Stimulated activated CD4-positive, alpha-beta T cell treated with anti-CD3 and anti-CD28 coated beads, TNF-alpha, amount 100 ng/mL, for 48 hours (primary cell): ENCODE measurements at regions not wholly inside any gene's neighbourhood (a gene's known extent, or its start where the extent isn't known, plus 50 kb on each side); places are given as distances from the start of the nearest gene placed in this dataset.
"Not testable (repeated sequence)": the region's sequence is repeated elsewhere in the genome, so short reads cannot be mapped to it uniquely, and the experiment has no call there.

ENCODE experiments used
- DNase-seq, 3 donors: peaks; one replicate each; pipeline ENCODE4 v3.0.0-alpha.2; 2020; ENCODE audit warnings: low read depth in 3 of 3

DNA sequence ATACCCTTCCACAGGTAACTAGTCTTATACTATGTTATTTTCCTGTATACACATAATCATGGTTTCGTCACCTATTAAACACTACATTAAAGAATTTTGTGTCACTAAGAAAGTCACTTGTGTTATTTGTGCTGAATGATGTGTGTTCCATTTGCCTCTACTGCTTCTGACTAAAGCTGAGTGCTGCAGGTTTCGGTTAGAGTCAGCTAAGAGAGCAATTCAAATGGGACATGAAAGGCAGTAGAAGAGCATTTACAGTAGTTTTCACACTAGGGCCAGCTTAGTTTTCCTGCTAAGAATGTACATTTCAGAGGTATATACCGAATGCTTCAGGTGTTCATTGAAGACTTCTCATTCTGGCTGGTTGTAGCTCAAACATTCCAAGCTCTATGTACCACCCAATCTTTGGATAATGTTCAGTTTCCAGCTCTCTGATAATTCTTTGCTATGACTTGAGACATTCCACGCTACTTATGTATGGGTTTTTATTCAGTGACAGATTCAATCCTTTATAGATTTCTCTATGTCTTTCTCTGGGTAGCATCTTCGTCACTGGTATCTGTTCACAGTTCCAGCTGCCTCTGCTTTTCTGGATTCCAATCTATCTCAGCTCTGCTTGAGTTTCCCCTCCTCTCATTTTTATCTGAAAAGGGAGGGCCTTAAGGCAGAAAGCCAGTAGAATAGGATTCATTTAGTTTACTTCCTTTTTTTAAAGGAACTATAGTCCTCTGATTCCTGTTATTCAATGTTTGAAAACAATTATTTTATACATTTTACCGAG is 164.4 kb downstream of the CXXC4 start:
- DNase-seq, result no peak

DNA sequence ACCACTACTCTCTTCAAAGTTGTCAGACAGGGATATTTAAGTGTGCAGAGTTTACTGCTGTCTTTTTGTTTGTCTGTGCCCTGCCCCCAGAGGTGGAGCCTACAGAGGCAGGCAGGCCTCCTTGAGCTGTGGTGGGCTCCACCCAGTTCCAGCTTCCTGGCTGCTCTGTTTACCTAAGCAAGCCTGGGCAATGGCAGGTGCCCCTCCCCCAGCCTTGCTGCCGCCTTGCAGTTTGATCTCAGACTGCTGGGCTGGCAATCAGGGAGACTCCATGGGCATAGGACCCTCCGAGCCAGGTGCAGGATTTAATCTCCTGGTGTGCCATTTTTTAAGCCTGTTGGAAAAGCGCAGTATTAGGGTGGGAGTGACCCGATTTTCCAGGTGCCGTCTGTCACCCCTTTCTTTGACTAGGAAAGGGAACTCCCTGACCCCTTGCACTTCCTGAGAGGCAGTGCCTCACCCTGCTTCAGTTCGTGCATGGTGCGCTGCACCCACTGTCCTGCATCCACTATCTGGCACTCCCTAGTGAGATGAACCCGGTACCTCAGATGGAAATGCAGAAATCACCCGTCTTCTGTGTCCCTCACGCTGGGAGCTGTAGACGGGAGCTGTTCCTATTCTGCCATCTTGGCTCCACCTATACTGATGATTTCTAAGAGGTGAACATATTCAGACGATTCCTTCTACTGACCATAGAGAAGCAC is 167.6 kb downstream of the CXXC4 start:
- not testable (repeated sequence) for DNase-seq

DNA sequence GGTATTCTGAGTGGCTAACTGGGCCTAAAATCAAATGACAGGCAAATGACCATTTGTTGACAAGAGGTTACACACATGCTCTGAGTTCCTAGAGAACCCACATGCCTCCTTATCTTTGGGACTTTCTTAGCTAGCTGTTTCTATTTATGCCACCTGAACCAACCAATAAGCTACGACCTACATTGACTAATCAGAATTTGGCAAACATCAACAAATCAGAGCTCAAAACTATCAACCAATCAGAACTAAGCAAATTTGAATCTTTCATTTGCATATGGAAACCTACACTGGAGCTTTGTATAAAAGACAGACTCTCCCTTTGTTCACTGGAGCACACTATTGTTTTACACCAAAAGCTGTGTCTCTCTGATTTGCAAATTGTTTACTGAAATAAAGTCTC is 192.0 kb downstream of the CXXC4 start:
- no peak for DNase-seq

DNA sequence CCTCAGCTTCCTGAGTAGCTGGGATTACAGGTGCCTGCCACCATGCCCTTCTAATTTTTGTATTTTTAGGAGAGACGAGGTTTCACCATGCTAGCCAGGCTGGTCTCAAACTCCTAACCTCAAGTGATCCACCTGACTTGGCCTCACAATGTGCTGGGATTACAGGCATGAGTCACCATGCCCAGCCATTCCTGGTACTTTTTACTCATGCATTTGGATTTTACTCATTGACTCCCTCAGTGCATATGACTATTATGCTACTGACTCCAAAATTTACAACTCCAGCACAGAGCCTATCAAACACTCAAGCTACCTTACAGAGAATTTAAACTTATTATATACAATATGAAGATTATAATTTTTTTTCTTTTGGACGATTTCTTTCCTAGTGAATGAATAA is 199.9 kb downstream of the CXXC4 start:
- DNase-seq, result no peak

DNA sequence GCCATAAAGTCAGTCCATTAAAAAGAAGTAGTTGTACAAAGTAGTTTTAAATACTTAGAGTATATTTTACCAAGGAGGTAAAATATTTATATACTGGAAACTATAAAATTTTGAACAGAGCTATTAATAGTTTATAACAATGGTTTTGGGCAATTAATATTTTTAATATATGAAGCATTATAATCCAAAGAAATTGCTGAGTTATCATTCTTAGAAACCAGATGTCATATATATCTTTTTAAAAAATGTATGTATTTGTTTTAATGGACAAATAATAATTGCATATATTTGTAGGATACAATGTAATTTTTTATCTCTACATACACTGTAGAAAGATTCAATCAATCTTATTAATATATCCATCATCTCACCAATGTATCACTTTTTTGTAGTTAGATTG is 207.8 kb downstream of the CXXC4 start:
- no peak for DNase-seq

DNA sequence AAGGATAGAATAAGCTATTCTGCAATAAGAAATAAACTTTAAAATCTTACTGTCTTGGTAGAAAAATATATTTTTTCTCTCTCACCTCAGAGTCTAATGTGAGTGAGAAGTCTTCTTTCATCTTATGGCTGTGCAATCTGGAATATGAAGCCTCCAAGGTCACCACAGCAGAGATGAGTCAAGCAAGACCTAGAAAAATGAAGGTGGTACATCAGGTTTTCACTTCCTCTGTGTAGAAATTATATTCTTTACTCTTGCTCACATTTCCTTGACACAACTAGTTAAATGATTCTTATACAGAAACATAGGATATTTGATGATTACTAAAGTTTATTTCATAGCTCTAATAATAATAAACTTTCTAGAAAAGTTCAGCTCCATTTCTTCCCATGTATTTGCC is 211.4 kb downstream of the CXXC4 start:
- no peak for DNase-seq

DNA sequence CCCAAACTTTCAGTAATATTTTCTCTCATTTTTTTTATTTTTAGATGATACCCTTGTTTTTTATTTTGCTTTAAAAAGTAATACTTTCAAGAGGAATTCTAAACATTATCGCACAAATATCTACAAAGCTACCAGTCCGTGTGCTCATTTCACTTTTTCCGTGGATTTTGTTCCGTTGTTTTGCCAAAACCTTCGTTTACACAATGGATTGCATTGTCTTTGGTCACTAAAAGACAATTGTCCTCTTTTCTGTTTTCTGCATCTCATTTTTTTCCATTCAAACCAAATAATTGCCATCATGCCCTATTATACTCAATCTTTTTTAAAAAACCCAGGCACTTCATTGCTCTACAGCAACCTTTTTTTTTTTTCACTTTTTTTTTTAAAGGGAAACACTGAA is 214.9 kb downstream of the CXXC4 start:
- DNase-seq, result no peak

DNA sequence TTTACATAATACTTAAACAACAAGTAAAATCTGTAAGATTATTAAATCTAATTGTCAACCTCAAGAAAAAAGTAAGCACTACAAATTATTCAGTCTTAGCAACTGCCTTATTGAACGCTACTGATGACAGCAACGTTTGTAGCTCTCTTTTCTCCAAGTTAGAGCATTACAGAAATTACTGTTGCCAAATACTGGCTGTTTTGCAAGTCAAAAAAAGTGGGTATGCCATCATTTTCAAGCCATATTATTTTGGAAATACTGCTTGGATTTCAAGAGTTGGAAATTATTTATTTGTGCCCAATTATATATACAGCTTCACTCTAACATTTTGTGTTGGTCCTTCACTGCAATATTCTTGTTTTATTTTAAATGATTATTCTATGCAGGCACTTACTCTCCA is 221.7 kb downstream of the CXXC4 start:
- no peak for DNase-seq

DNA sequence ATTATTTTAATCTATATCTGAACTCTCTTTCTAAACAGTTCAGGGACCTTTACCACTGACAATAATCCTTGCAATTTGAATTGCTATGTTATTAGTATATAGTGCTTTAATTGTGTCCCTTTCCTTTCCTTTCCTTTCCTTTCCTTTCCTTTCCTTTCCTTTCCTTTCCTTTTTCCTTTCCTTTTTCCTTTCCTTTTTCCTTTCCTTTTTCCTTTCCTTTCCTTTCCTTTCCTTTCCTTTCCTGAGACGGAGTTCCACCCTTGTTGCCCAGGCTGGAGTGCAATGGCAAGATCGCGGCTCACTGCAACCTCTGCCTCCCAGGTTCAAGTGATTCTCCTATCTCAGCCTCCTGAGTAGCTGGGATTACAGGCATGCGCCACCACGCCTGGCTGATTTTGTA is 225.1 kb downstream of the CXXC4 start:
- DNase-seq, result not testable (repeated sequence)

DNA sequence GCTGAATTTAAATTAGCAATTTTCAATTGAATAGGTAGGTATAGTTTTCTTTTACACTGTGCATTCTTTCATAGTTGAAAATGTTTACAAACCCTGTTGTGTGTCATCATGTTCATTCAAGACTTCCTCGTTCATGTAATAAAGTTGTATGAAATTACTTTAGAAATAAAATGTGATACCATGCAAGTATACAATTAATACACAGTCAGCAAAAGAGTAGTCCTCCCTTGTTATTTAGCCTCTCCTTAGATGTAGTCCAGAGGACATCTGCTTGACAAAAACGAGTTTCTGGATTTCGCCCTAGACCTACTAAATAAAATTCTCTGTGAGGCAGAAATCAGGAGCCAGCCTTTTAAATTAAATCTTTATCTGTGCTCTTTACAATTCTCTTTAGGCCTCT is 231.6 kb downstream of the CXXC4 start:
- DNase-seq, result no peak

DNA sequence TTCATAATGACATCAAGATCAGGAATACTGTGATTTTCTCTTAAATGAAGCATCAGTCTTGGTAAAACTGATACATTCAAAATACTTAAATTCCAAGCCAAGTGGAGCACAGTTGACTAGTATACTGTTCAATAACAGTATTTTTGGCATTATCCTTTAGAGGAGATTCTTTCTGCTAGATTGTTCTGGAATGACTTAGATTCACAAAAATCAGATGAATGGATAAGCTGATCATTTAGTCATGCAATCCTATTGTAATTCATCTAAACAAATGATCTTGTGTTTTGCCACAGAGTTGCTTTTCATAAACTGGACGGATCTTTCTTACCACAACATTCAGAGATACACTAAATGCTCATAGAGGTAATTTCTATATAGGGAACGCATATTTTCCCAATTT is 232.0 kb downstream of the CXXC4 start:
- no peak for DNase-seq

DNA sequence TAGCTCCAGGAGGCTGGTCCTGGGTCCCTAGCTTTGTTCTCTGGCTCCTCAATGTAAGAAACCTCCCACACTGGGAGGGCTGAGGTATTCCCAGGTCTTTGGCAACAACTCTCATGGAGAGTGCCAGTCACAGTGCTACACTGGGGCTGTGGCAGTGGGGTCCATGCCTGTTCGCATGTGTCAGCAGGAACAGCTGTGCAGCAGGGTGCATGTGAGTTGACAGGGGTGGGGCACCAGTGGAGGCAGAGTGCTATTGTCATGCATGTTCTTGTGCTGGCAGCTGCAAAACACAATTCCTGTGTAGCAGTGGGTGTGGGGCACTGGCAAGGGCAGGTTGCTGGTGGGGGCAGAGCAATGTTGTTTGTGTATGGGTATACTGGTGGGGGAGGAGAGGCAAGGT is 246.0 kb downstream of the CXXC4 start:
- DNase-seq, result no peak

DNA sequence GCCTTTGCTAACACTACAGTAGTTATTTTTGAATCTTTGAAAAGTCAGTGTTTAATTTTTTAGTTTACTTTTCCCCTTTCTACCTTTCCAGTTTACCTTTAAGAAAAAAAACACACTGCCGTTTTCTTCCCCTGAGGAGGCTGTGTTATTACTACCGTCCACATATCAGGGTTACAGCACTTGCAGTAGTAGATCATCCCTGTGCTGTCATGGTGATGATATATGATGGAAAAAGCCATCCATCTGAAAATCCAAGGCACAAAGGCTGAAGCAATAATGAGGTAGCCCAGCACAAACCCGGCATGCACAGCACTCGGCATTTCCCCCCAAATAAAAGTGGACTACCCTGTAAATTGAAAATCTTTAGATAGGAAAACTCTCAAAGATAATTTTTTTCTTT is 258.7 kb downstream of the CXXC4 start:
- DNase-seq, result no peak

DNA sequence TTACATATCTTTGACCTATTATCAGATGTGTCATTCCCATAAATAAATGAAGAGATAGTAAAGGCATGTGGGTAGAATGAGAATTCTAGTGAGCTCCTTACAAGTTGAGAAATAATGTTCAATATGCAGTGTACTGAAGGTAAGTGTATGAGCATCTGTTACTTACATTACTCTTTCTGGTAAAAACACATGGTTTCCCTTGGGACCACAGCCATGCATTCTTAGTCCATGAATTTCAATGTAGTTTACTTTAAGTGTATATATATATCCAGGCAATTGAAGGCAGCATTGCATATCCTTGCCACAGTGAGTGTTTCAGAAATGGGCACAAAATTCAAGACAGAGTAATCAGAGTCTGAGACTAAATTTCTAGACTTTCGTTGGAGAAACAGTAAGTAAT is 277.2 kb downstream of the CXXC4 start:
- DNase-seq, result no peak

DNA sequence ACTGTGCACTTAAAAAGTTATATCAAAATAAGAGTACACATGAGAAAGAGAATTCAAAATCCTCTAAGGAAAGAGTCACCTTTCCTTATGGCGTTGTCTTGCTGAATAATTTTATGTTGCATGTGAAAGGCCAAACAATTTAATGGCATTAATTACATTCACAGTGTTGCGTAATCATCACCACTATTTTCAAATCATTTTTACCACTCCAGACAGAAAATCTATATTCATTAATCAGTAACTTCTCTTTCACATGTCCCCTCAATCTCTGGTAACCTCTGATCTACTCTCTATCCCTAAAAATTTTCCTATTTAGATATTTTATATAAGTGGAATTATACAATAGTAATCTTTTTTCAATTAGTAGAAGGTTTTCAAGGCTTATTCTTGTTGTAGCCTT is 283.0 kb downstream of the CXXC4 start:
- DNase-seq, result no peak

DNA sequence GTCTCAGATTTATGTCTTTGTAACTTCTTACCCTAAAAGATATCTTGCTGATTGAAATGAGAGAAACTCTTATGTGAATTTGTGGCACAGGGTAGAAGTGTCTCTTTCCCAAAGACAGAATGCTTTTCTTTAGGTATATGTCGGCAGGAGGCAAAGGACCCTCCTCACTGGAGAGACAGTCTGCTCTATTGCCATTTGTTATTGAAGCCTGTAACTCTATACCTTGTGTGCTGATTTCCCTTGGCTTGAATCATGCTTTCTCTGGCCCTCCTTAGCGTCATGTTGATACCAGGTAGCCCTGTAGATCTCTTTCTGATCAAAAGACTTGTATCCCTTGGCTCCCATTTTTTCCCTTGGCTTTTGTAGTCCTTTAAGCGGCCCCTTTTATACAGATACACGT is 284.3 kb downstream of the CXXC4 start:
- DNase-seq, result no peak

DNA sequence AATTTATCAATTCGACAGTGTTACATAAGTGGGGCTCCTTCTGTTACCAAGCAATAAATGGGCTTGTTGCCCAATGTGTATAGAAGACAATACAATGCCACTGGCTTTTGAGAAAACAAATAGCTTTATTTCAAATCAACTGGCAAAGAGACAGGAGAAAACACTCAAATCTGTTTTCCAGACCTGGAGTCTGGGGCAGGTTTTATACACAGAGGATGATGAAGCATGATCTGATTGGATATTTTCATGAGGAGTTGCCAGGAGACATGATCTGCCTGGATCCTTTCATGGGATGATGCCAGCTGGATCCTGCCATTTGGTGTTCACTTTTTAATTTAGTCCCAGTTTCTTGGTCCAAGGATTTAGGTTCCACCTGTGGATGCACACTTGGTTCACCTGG is 287.9 kb downstream of the CXXC4 start:
- DNase-seq, result no peak

DNA sequence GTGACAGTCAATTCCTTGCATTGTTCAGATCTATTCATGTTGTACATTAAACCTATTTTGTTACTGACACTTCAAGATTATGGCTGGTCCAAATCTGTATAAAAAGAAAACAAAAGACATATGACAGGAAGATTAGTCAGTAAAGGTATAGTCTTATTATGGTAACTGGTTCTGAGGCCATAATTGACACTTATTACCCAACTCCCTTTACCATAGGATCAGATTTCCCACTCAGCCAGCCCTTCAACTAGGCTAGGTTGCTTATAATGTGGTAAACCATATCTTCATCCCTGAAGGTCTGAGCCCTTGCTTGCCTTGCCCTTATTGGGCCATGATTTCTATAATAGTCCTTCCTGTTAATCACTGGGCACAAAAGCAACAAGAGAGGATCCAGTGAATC is 289.6 kb downstream of the CXXC4 start:
- no peak for DNase-seq

DNA sequence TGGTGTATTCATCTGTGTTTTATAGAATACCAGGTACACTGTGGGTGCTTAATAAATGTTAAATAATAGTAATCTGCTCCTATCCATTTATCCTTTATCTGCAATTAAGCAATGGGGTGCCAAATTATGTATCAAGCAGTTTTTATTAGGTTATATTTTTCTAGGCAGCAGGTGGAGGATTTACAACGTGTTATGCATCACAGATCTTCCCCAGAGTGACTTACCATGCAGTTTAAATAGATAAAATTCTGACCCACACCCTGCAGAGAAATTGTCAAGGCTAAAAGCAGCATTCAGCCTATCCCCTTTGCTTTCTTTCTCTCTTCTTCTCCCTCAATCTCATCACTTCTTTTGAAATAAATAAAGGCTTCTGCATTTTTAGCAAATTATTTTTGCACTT is 306.4 kb downstream of the CXXC4 start:
- DNase-seq, result no peak

DNA sequence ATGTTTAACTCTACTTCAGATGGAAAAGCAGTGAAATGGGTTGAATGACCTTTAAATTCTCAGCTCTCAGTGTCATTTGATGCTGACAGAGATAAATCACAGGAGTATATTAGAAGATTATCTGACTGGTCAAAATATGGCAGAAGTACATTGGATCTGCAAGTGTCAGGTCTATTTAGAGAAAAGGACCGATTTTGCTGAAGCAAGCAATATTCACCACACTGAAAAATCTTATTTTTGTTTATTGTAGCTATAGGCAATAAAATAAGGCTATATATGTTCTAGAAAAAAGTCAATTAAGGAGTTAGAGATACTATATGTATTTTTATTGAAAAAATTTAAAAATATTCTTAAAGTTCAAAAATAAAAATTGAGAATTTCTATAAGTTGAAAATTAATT is 325.3 kb downstream of the CXXC4 start:
- DNase-seq, result no peak

DNA sequence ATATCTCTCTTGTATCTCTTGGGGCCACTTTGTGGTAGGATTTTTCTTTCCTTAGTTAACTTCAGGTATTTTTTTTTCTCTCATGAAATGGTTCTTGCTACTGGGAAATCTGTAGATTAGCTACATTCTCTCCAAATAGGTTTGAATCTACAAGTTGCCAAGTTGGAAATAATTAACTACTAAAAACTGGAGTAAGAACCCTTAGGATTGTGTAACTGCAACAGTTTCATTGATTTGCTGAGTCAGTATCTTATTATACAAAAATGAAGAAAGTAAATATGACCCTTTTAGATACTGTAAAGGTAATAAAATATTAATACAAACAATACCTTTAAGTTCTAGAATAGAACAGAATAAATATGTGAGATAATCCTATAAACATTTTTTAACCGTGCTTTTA is 327.9 kb downstream of the CXXC4 start:
- no peak for DNase-seq

DNA sequence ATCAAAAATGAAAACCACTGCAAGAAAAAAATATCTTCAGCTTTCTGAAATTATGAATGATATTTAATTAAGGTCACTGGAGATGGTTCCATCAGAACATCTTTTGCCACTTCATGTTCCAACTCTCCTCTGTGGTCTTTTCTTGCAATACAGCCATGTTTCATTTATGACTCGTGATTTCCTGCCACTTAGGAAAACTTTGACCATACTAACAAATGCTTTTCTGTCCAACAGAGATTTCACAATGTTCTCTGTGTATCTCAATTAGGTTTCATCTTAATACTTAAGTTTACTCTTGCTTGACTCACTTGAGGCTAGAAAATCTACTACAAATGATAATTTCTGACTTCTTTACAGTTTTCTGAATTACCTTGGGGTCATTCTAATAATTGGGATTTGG is 330.9 kb downstream of the CXXC4 start:
- no peak for DNase-seq

DNA sequence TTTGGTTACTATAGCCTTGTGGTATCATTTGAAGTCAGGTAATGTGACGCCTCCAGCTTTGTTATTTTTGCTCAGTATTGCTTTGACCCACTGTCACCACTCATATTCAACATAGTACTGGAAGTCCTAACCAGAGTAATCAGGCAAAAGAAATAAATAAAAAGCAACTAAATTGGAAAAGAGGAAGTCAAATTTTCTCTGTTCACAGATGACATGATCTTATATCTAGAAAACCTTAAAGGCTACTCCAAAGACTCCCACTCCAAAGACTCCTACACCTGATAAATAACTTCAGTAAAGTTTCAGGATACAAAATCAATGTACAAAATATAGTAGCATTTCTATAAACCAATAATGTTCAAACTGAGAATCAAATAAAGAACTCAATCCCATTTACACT is 348.6 kb downstream of the CXXC4 start:
- no peak for DNase-seq

DNA sequence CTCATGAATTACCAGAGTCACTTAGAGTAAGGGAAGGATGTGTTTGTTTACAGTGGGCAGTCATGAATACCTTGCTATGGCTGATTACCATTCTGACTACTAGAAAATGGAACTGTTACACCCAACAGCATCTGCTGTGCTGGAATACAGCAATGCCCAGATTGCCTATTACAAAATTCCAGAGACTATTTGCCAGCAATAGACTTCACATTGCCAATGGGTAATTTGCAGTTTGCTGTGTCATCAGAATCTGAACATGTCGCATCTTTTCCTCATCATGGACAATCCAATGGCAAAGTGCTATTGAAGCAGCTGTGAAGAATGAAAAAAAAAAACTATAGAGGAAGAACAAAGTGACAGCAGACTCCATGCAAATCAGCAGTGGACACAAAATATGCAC is 356.6 kb downstream of the CXXC4 start:
- DNase-seq, result no peak
